ENCODE measurements at regions not wholly inside any gene's neighbourhood (a gene's known extent, or its start where the extent isn't known, plus 50 kb on each side); places are given as distances from the start of the nearest gene placed in this dataset.

DNA sequence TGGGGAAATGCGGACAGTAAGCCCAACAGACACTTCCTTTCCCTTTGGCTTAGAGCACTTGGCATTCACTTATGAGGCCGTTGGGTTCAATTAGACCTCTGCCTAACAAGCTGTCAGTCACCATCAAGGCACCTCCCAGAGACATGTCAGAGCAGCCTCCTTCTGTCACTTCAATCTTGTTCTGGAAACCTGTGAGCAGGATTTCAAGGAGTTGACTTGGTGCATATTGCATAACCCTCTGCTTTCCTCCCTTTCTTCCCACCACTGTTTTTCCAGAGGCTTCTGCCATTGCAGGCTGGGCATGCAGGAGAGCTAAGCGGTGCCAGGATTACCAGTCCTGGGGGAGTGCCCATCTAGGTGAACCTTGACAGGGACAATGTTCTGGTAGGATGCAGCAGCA lies 484.2 kb upstream of the LRRC4C start:
- TF ChIP-seq EZH2 (IDR thresholded peaks at IDR 0.05; ENCODE audit: borderline replicate concordance, low read depth, low read length, severe bottlenecking) = no peak
- TF ChIP-seq, protein P1, sequence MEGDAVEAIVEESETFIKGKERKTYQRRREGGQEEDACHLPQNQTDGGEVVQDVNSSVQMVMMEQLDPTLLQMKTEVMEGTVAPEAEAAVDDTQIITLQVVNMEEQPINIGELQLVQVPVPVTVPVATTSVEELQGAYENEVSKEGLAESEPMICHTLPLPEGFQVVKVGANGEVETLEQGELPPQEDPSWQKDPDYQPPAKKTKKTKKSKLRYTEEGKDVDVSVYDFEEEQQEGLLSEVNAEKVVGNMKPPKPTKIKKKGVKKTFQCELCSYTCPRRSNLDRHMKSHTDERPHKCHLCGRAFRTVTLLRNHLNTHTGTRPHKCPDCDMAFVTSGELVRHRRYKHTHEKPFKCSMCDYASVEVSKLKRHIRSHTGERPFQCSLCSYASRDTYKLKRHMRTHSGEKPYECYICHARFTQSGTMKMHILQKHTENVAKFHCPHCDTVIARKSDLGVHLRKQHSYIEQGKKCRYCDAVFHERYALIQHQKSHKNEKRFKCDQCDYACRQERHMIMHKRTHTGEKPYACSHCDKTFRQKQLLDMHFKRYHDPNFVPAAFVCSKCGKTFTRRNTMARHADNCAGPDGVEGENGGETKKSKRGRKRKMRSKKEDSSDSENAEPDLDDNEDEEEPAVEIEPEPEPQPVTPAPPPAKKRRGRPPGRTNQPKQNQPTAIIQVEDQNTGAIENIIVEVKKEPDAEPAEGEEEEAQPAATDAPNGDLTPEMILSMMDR (IDR thresholded peaks at IDR 0.05; ENCODE audit: borderline replicate concordance, extremely low read depth, low read length, poor library complexity, severe bottlenecking) = no peak

All from DND-41 (cell line).